ENCODE measurements at regions not wholly inside any gene's neighbourhood (a gene's known extent, or its start where the extent isn't known, plus 50 kb on each side); places are given as distances from the start of the nearest gene placed in this dataset.
"Not testable (repeated sequence)": the region's sequence is repeated elsewhere in the genome, so short reads cannot be mapped to it uniquely, and the experiment has no call there.

GRCh38 chr3:103297502-103297901, 862.7 kb downstream of the ZPLD1 start:
- not testable (repeated sequence) for TF ChIP-seq PML (IDR thresholded peaks at IDR 0.05; ENCODE audit: low read length); NKRF (conservative IDR thresholded peaks at IDR 0.05); YY1 (IDR thresholded peaks at IDR 0.05; ENCODE audit: low read depth, low read length); KLF5 (IDR thresholded peaks at IDR 0.05; ENCODE audit: partially characterized antibody); FOXM1 (IDR thresholded peaks at IDR 0.05; ENCODE audit: low read depth, low read length); CHD2 (IDR thresholded peaks at IDR 0.05; ENCODE audit: borderline replicate concordance, low read depth, low read length); SMAD1 (IDR thresholded peaks at IDR 0.05; ENCODE audit: low read depth, partially characterized antibody); TCF12 (IDR thresholded peaks at IDR 0.05; ENCODE audit: low read depth, low read length); USF2 (IDR thresholded peaks at IDR 0.05; ENCODE audit: borderline replicate concordance, low read depth, low read length); NFIC (IDR thresholded peaks at IDR 0.05; ENCODE audit: low read depth, low read length); RAD21 (IDR thresholded peaks at IDR 0.05; ENCODE audit: insufficient read depth, low read depth, low read length); POLR2A (IDR thresholded peaks at IDR 0.05; ENCODE audit: low read depth, low read length)
- TF ChIP-seq, protein P1, sequence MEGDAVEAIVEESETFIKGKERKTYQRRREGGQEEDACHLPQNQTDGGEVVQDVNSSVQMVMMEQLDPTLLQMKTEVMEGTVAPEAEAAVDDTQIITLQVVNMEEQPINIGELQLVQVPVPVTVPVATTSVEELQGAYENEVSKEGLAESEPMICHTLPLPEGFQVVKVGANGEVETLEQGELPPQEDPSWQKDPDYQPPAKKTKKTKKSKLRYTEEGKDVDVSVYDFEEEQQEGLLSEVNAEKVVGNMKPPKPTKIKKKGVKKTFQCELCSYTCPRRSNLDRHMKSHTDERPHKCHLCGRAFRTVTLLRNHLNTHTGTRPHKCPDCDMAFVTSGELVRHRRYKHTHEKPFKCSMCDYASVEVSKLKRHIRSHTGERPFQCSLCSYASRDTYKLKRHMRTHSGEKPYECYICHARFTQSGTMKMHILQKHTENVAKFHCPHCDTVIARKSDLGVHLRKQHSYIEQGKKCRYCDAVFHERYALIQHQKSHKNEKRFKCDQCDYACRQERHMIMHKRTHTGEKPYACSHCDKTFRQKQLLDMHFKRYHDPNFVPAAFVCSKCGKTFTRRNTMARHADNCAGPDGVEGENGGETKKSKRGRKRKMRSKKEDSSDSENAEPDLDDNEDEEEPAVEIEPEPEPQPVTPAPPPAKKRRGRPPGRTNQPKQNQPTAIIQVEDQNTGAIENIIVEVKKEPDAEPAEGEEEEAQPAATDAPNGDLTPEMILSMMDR (IDR thresholded peaks at IDR 0.05 in 2 of 3, conservative IDR thresholded peaks at IDR 0.05 in 1 of 3; ENCODE audit: control insufficient read depth in 2 of 3, extremely low read depth in 1 of 3, insufficient read depth in 1 of 3, low read depth in 3 of 3, low read length in 3 of 3), result not testable (repeated sequence)
- TF ChIP-seq, protein P2, sequence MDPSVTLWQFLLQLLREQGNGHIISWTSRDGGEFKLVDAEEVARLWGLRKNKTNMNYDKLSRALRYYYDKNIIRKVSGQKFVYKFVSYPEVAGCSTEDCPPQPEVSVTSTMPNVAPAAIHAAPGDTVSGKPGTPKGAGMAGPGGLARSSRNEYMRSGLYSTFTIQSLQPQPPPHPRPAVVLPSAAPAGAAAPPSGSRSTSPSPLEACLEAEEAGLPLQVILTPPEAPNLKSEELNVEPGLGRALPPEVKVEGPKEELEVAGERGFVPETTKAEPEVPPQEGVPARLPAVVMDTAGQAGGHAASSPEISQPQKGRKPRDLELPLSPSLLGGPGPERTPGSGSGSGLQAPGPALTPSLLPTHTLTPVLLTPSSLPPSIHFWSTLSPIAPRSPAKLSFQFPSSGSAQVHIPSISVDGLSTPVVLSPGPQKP (IDR thresholded peaks at IDR 0.05; ENCODE audit: low read depth, low read length), result not testable (repeated sequence)
